Type B pancreatic cell (in vitro differentiated cells): ENCODE measurements at regions not wholly inside any gene's neighbourhood (a gene's known extent, or its start where the extent isn't known, plus 50 kb on each side); places are given as distances from the start of the nearest gene placed in this dataset.

Source experiments
- DNase-seq: peaks from one replicate; pipeline ENCODE4 v3.0.0; 2021; ENCODE audit warnings: mixed read lengths; ENCODE audit not compliant: unreplicated experiment; ENCODE audit errors: extremely low spot score
- H3K27ac Mint-ChIP-seq: 2 replicates; pipeline ENCODE4 v1.8.0; 2021; ENCODE audit warnings: mild to moderate bottlenecking, mixed read lengths
- H3K27me3 Mint-ChIP-seq: 2 replicates; pipeline ENCODE4 v1.8.0; 2021; ENCODE audit warnings: mixed read lengths
- H3K36me3 Mint-ChIP-seq: 2 replicates; pipeline ENCODE4 v1.8.0; 2021; ENCODE audit warnings: mixed read lengths
- H3K4me1 Mint-ChIP-seq: one replicate; pipeline ENCODE4 v1.8.0; 2021; ENCODE audit warnings: mixed read lengths; ENCODE audit not compliant: unreplicated experiment
- H3K4me3 Mint-ChIP-seq: 2 replicates; pipeline ENCODE4 v1.8.0; 2021; ENCODE audit warnings: mild to moderate bottlenecking, mixed read lengths
- H3K9me3 Mint-ChIP-seq: 2 replicates; pipeline ENCODE4 v1.8.0; 2021; ENCODE audit warnings: mixed read lengths
- TF ChIP-seq, protein P1 (sequence below): fragments of 200-600 bp; sonication (generic); conservative IDR thresholded peaks from 2 replicates; pipeline ENCODE4 v1.5.0; 2021; ENCODE audit warnings: antibody characterized with exemption, mild to moderate bottlenecking

GRCh38 chr11:70506986-70507385 is 108.7 kb downstream of the CTTN start:
- Mint-ChIP-seq H3K4me1 (peaks cover 15% of the 10 kb centered on the region), H3K27ac (no peak overlapping the region), H3K27me3 (no peaks in the 10 kb centered on the region), H3K9me3 (peaks cover 3% of the 10 kb centered on the region), H3K36me3 (no peaks in the 10 kb centered on the region), H3K4me3 (no peak overlapping the region)
- DNase-seq = no peak
- TF ChIP-seq, protein P1, sequence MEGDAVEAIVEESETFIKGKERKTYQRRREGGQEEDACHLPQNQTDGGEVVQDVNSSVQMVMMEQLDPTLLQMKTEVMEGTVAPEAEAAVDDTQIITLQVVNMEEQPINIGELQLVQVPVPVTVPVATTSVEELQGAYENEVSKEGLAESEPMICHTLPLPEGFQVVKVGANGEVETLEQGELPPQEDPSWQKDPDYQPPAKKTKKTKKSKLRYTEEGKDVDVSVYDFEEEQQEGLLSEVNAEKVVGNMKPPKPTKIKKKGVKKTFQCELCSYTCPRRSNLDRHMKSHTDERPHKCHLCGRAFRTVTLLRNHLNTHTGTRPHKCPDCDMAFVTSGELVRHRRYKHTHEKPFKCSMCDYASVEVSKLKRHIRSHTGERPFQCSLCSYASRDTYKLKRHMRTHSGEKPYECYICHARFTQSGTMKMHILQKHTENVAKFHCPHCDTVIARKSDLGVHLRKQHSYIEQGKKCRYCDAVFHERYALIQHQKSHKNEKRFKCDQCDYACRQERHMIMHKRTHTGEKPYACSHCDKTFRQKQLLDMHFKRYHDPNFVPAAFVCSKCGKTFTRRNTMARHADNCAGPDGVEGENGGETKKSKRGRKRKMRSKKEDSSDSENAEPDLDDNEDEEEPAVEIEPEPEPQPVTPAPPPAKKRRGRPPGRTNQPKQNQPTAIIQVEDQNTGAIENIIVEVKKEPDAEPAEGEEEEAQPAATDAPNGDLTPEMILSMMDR = no peak

- no peak for DNase-seq
- Mint-ChIP-seq H3K27ac (no peak overlapping the region), H3K4me1 (peaks cover 15% of the 10 kb centered on the region), H3K9me3 (peaks cover 7% of the 10 kb centered on the region), H3K4me3 (no peak overlapping the region), H3K36me3 (no peaks in the 10 kb centered on the region), H3K27me3 (no peaks in the 10 kb centered on the region)
- TF ChIP-seq, protein P1 = no peak
These were observed 109.3 kb downstream of the CTTN start for GRCh38 chr11:70507466-70508230.

DNA sequence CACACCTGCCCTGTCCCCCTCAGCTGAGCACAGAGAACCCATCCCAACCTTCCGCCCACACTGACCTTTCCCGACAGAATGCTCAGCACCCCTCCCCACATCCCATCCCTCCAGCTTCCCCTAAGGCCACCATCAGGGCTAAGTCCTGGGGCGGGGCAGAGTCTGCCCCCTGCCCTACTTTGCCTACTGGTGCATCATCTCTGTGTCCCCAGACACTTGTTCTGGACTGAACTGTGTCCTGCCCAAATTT is 109.8 kb downstream of the CTTN start:
- no peak for DNase-seq
- Mint-ChIP-seq H3K9me3 (peaks cover 12% of the 10 kb centered on the region), H3K27ac (no peak overlapping the region), H3K4me3 (no peak overlapping the region), H3K36me3 (no peaks in the 10 kb centered on the region), H3K27me3 (no peaks in the 10 kb centered on the region), H3K4me1 (peaks cover 15% of the 10 kb centered on the region)
- TF ChIP-seq, protein P1 = no peak

DNA sequence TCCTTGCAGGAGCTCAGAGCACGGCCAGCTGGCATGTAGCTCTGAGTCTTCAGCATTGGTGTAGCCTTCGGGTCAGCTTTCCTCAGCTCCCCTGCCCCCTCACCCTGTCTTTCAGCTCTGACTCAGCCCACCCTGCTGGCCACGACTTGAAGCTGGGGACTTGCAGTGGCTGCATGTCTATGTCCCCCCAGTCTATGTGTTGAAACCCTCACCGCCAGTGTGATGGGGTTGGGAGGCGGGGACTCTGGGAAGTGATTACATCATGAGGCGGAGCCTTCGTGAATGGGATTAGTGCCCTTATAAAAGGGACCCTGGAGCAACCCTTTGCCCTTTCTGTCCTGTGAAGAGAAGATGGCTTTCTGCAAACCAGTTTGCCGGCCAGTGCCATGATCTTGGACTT is 111.1 kb downstream of the CTTN start:
- no peaks in the 10 kb centered on the region for H3K36me3 Mint-ChIP-seq

DNA sequence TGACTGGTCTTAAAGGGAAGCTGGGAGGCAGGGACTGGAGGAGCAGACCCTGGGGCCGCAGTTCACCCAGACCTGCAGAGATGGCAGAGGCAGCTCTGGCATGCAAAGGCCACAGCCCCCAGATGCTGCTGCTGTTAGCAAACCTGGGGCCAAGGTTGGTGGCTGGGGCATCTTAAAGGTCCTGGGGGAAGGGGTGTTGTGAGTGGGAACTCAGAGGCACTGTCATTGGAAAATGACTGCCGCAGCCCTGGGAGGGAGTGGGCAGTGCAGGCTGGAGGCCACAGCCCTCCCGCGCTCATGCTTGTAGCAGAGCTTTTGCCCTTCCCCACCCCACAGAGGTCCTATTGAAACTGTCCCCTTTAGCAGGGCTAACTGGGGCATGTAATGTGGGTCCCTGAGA is 111.8 kb downstream of the CTTN start:
- no peak overlapping the region for H3K27ac Mint-ChIP-seq
- H3K4me3 Mint-ChIP-seq = no peak overlapping the region
- H3K36me3 Mint-ChIP-seq = no peaks in the 10 kb centered on the region
- DNase-seq = no peak
- peaks cover under 1% of the 10 kb centered on the region for H3K4me1 Mint-ChIP-seq
- peaks cover 19% of the 10 kb centered on the region for H3K9me3 Mint-ChIP-seq
- TF ChIP-seq, protein P1 = no peak
- H3K27me3 Mint-ChIP-seq = no peaks in the 10 kb centered on the region

More for the DNA sequence above, 111.1 kb downstream of the CTTN start:
- H3K9me3 Mint-ChIP-seq = peaks cover 19% of the 10 kb centered on the region
- no peak overlapping the region for H3K27ac Mint-ChIP-seq
- no peaks in the 10 kb centered on the region for H3K27me3 Mint-ChIP-seq
- TF ChIP-seq, protein P1 = no peak
- H3K4me3 Mint-ChIP-seq = no peak overlapping the region
- DNase-seq = no peak
- H3K4me1 Mint-ChIP-seq = peaks cover 7% of the 10 kb centered on the region

- no peaks in the 10 kb centered on the region for H3K27me3 Mint-ChIP-seq
- no peak overlapping the region for H3K4me3 Mint-ChIP-seq
- TF ChIP-seq, protein P1 = no peak
- H3K4me1 Mint-ChIP-seq = no peaks in the 10 kb centered on the region
- DNase-seq = no peak
- H3K9me3 Mint-ChIP-seq = peaks cover 19% of the 10 kb centered on the region
- no peak overlapping the region for H3K27ac Mint-ChIP-seq
- H3K36me3 Mint-ChIP-seq = no peaks in the 10 kb centered on the region
These were observed 112.2 kb downstream of the CTTN start for GRCh38 chr11:70510571-70510970.
